ENCODE measurements at regions not wholly inside any gene's neighbourhood (a gene's known extent, or its start where the extent isn't known, plus 50 kb on each side); places are given as distances from the start of the nearest gene placed in this dataset.

- Histone ChIP-seq H3K27me3 (ENCODE audit: low read length) (no peaks in the 10 kb centered on the region), H3K27ac (ENCODE audit: low read length) (no peak overlapping the region), H3K36me3 (ENCODE audit: insufficient read depth, low read length) (no peaks in the 10 kb centered on the region), H3K4me1 (ENCODE audit: low read length) (no peaks in the 10 kb centered on the region), H3K9me2 (replicated peaks; ENCODE audit: insufficient read depth, low read length) (no peaks in the 10 kb centered on the region), H3K9ac (ENCODE audit: low read length) (no peak overlapping the region), H3K79me2 (ENCODE audit: low read length) (no peaks in the 10 kb centered on the region), H3K4me2 (ENCODE audit: low read depth, low read length, poor library complexity, severe bottlenecking) (no peak overlapping the region), H3K9me3 (ENCODE audit: low read length) (no peaks in the 10 kb centered on the region), H4K20me1 (ENCODE audit: insufficient read depth, low read depth, low read length) (no peaks in the 10 kb centered on the region), H2AFZ (ENCODE audit: low read length) (no peak overlapping the region), H3K4me3 (ENCODE audit: low read length) (no peak overlapping the region)
- DNase-seq: no peak
Measured at GRCh38 chr6:19692506-19693298, 144.5 kb upstream of the ID4 start.

DNA sequence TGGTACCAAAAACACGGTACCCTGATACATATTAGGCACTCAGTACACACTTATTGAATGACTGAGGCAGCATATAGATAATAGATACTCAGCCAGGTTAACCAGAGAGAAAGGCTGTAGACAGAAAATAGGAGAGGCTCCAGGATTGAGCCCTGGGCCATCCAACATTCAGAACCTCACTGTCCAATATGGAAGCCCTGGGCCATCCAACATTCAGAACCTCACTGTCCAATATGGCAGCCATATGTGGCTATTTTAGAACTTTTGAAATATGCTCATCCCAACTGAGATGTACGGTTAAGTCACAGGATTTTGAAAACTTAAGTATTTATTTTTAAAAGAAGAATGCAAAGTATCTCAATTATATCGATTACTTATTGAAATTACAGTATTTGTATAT lies 142.5 kb upstream of the ID4 start:
- no peak overlapping the region for H3K9ac ChIP-seq (ENCODE audit: low read length)
- H3K4me3 ChIP-seq (ENCODE audit: low read length): no peak overlapping the region
- H4K20me1 ChIP-seq (ENCODE audit: insufficient read depth, low read depth, low read length): no peaks in the 10 kb centered on the region
- no peaks in the 10 kb centered on the region for H3K4me1 ChIP-seq (ENCODE audit: low read length)
- no peaks in the 10 kb centered on the region for H3K9me2 ChIP-seq (replicated peaks; ENCODE audit: insufficient read depth, low read length)
- H3K79me2 ChIP-seq (ENCODE audit: low read length): no peaks in the 10 kb centered on the region
- H3K36me3 ChIP-seq (ENCODE audit: insufficient read depth, low read length): no peaks in the 10 kb centered on the region
- no peak overlapping the region for H2AFZ ChIP-seq (ENCODE audit: low read length)
- no peak overlapping the region for H3K27ac ChIP-seq (ENCODE audit: low read length)
- no peaks in the 10 kb centered on the region for H3K9me3 ChIP-seq (ENCODE audit: low read length)
- no peak overlapping the region for H3K4me2 ChIP-seq (ENCODE audit: low read depth, low read length, poor library complexity, severe bottlenecking)
- H3K27me3 ChIP-seq (ENCODE audit: low read length): no peaks in the 10 kb centered on the region
- DNase-seq: no peak

DNA sequence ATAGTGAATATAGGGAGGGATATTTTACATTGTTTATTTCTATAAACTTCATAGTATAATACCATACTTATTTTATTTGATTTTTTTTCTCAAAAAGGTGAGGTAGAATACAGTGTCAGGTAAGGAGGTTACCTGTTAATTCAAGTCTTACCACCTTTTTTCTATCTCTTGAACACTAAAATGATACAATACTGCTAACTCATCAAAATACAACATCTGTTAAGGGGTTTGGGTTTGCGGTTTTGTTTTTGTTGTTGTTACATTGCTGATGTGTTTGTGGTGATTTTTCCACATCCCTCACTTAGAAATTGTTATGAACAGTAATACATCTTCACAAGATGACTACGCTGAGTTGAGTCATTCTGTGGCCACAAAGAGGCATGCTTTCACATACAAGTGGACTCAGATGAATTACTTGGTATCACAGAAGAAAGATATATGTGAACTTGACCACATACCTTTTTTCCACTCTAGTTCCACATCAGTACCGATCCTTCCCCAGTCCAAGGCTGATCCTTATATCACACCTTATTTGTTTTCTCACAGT lies 139.4 kb upstream of the ID4 start:
- Histone ChIP-seq H3K27me3 (ENCODE audit: low read length) (no peaks in the 10 kb centered on the region), H3K27ac (ENCODE audit: low read length) (no peak overlapping the region), H3K9me2 (replicated peaks; ENCODE audit: insufficient read depth, low read length) (no peaks in the 10 kb centered on the region), H3K79me2 (ENCODE audit: low read length) (no peaks in the 10 kb centered on the region), H3K9me3 (ENCODE audit: low read length) (no peaks in the 10 kb centered on the region), H3K4me1 (ENCODE audit: low read length) (no peaks in the 10 kb centered on the region), H3K4me3 (ENCODE audit: low read length) (no peak overlapping the region), H3K36me3 (ENCODE audit: insufficient read depth, low read length) (no peaks in the 10 kb centered on the region), H3K4me2 (ENCODE audit: low read depth, low read length, poor library complexity, severe bottlenecking) (no peak overlapping the region), H4K20me1 (ENCODE audit: insufficient read depth, low read depth, low read length) (no peaks in the 10 kb centered on the region), H3K9ac (ENCODE audit: low read length) (no peak overlapping the region), H2AFZ (ENCODE audit: low read length) (no peak overlapping the region)
- no peak for DNase-seq

DNA sequence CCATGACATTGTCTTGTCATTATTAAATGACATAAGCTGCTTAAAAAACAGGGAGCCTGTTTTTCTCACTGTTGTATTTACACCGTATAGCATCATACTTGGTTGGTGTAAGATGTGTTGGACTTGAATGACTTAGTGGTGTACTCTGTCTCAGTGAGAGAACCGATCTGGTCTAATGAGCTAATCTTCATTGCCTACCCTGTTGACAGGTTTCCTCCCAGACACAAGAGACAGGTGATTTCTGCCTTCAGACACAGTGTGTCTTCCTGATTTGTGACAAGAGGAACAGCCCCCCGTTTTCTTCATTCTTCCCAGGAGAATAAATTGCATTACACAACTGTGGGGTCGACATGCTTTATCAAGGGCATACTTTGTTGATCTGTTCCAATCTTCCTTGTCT lies 137.2 kb upstream of the ID4 start:
- Histone ChIP-seq H3K27ac (ENCODE audit: low read length) (no peak overlapping the region), H3K9me3 (ENCODE audit: low read length) (no peaks in the 10 kb centered on the region), H4K20me1 (ENCODE audit: insufficient read depth, low read depth, low read length) (no peaks in the 10 kb centered on the region), H3K36me3 (ENCODE audit: insufficient read depth, low read length) (no peaks in the 10 kb centered on the region), H3K27me3 (ENCODE audit: low read length) (no peaks in the 10 kb centered on the region), H3K4me3 (ENCODE audit: low read length) (no peak overlapping the region), H3K9ac (ENCODE audit: low read length) (no peak overlapping the region), H3K79me2 (ENCODE audit: low read length) (no peaks in the 10 kb centered on the region), H3K9me2 (replicated peaks; ENCODE audit: insufficient read depth, low read length) (no peaks in the 10 kb centered on the region), H3K4me2 (ENCODE audit: low read depth, low read length, poor library complexity, severe bottlenecking) (no peak overlapping the region), H3K4me1 (ENCODE audit: low read length) (no peaks in the 10 kb centered on the region), H2AFZ (ENCODE audit: low read length) (no peak overlapping the region)
- no peak for DNase-seq

DNA sequence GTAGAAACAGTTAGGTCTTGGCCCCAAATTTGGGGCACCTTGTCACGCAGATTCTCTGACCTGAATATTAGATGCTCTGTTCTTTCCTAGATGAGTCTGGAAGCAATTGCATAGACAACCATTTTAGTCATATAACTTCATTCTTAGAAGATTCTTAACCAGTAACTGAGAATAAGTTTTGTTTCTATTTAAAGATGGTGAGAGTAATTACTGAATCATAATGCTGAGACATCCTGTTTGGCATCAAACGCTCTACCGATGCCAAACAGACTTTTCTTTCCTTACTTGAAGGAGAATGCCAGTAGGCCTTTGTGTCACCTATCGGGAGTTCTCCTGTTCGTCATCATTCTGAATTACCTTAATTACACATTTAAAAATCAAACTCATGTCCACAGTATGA lies 131.6 kb upstream of the ID4 start:
- DNase-seq: no peak
- H3K27ac ChIP-seq (ENCODE audit: low read length): no peak overlapping the region
- no peaks in the 10 kb centered on the region for H3K36me3 ChIP-seq (ENCODE audit: insufficient read depth, low read length)

GRCh38 chr6:19712012-19712688 lies 125.0 kb upstream of the ID4 start:
- no peak for DNase-seq
- Histone ChIP-seq H2AFZ (ENCODE audit: low read length) (no peak overlapping the region), H3K4me3 (ENCODE audit: low read length) (no peak overlapping the region), H3K79me2 (ENCODE audit: low read length) (no peaks in the 10 kb centered on the region), H4K20me1 (ENCODE audit: insufficient read depth, low read depth, low read length) (no peaks in the 10 kb centered on the region), H3K9me3 (ENCODE audit: low read length) (no peaks in the 10 kb centered on the region), H3K27ac (ENCODE audit: low read length) (no peak overlapping the region), H3K27me3 (ENCODE audit: low read length) (no peaks in the 10 kb centered on the region), H3K9ac (ENCODE audit: low read length) (no peak overlapping the region), H3K4me1 (ENCODE audit: low read length) (no peaks in the 10 kb centered on the region), H3K9me2 (replicated peaks; ENCODE audit: insufficient read depth, low read length) (no peaks in the 10 kb centered on the region), H3K4me2 (ENCODE audit: low read depth, low read length, poor library complexity, severe bottlenecking) (no peak overlapping the region), H3K36me3 (ENCODE audit: insufficient read depth, low read length) (no peaks in the 10 kb centered on the region)

More for the DNA sequence above, 131.6 kb upstream of the ID4 start:
- no peak overlapping the region for H3K9ac ChIP-seq (ENCODE audit: low read length)
- no peak overlapping the region for H3K4me2 ChIP-seq (ENCODE audit: low read depth, low read length, poor library complexity, severe bottlenecking)
- no peaks in the 10 kb centered on the region for H3K9me3 ChIP-seq (ENCODE audit: low read length)
- no peak overlapping the region for H2AFZ ChIP-seq (ENCODE audit: low read length)
- no peaks in the 10 kb centered on the region for H3K9me2 ChIP-seq (replicated peaks; ENCODE audit: insufficient read depth, low read length)
- no peaks in the 10 kb centered on the region for H3K4me1 ChIP-seq (ENCODE audit: low read length)
- H3K4me3 ChIP-seq (ENCODE audit: low read length): no peak overlapping the region
- no peaks in the 10 kb centered on the region for H3K27me3 ChIP-seq (ENCODE audit: low read length)
- H4K20me1 ChIP-seq (ENCODE audit: insufficient read depth, low read depth, low read length): no peaks in the 10 kb centered on the region
- no peaks in the 10 kb centered on the region for H3K79me2 ChIP-seq (ENCODE audit: low read length)

DNA sequence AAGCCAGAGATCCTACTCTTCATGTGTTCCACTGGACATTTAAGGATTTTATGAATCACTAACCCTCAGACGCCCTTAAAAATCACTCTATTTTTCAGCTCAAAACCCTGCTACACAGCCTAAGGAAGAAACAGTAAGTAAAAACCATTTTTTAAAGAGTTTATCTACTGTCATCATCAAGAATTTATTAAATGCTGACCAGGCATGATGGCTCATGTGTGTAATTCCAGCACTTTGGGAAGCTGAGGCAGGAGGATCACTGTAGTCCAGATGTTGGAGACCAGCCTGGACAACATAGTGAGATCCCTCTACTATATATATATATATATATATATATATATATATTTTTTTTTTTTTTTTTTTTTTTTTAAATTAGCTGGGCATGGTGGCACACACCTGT lies 124.2 kb upstream of the ID4 start:
- no peak for DNase-seq
- no peaks in the 10 kb centered on the region for H4K20me1 ChIP-seq (ENCODE audit: insufficient read depth, low read depth, low read length)
- no peaks in the 10 kb centered on the region for H3K27me3 ChIP-seq (ENCODE audit: low read length)
- no peaks in the 10 kb centered on the region for H3K9me3 ChIP-seq (ENCODE audit: low read length)
- no peak overlapping the region for H2AFZ ChIP-seq (ENCODE audit: low read length)
- H3K9me2 ChIP-seq (replicated peaks; ENCODE audit: insufficient read depth, low read length): no peaks in the 10 kb centered on the region
- H3K4me2 ChIP-seq (ENCODE audit: low read depth, low read length, poor library complexity, severe bottlenecking): no peak overlapping the region
- H3K4me3 ChIP-seq (ENCODE audit: low read length): no peak overlapping the region
- H3K27ac ChIP-seq (ENCODE audit: low read length): no peak overlapping the region
- H3K79me2 ChIP-seq (ENCODE audit: low read length): no peaks in the 10 kb centered on the region
- H3K9ac ChIP-seq (ENCODE audit: low read length): no peak overlapping the region
- no peaks in the 10 kb centered on the region for H3K4me1 ChIP-seq (ENCODE audit: low read length)
- H3K36me3 ChIP-seq (ENCODE audit: insufficient read depth, low read length): no peaks in the 10 kb centered on the region

DNA sequence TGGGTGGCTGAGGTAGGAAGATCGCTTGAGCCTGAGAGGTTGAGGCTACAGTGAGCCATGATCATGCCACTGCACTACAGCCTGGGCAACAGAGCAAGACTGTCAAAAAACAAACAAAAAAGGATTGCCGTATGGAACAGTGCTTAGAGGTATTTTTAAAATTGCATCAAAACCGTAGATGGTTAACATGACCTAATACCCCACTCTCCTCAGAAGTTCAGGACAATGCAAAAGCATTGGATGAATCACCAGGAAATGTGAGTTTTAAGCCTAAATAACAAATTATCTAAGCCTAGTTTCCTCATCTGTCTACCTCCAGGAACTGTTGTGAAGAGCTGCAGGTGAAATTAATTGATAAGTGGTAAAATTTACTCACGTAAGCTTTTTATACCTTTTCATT lies 123.8 kb upstream of the ID4 start:
- Histone ChIP-seq H3K36me3 (ENCODE audit: insufficient read depth, low read length) (no peaks in the 10 kb centered on the region), H3K4me2 (ENCODE audit: low read depth, low read length, poor library complexity, severe bottlenecking) (no peak overlapping the region), H3K9me2 (replicated peaks; ENCODE audit: insufficient read depth, low read length) (no peaks in the 10 kb centered on the region), H3K4me1 (ENCODE audit: low read length) (no peaks in the 10 kb centered on the region), H3K9me3 (ENCODE audit: low read length) (no peaks in the 10 kb centered on the region), H4K20me1 (ENCODE audit: insufficient read depth, low read depth, low read length) (no peaks in the 10 kb centered on the region), H3K4me3 (ENCODE audit: low read length) (no peak overlapping the region), H3K27ac (ENCODE audit: low read length) (no peak overlapping the region), H3K9ac (ENCODE audit: low read length) (no peak overlapping the region), H2AFZ (ENCODE audit: low read length) (no peak overlapping the region), H3K27me3 (ENCODE audit: low read length) (no peaks in the 10 kb centered on the region), H3K79me2 (ENCODE audit: low read length) (no peaks in the 10 kb centered on the region)
- no peak for DNase-seq
